Trophoblast cell (in vitro differentiated cells and primary cell): ENCODE measurements at regions not wholly inside any gene's neighbourhood (a gene's known extent, or its start where the extent isn't known, plus 50 kb on each side); places are given as distances from the start of the nearest gene placed in this dataset.

Experiments
- DNase-seq, 2 donors: peaks; one replicate each; pipeline ENCODE4 v3.0.0-alpha.2; 2016
- H2AFZ ChIP-seq: 2 replicates; pipeline ENCODE4 v1.6.1; 2013; ENCODE audit warnings: low read length, moderate library complexity, mild to moderate bottlenecking; ENCODE audit not compliant: insufficient read depth, poor library complexity
- H2AK5ac ChIP-seq: 2 replicates; pipeline ENCODE4 v1.6.1; 2013; ENCODE audit warnings: mild to moderate bottlenecking, low read length
- H2BK120ac ChIP-seq: 2 replicates; pipeline ENCODE4 v1.6.1; 2013; ENCODE audit warnings: low read length, mild to moderate bottlenecking, moderate library complexity; ENCODE audit not compliant: insufficient read depth, poor library complexity
- H2BK12ac ChIP-seq: 2 replicates; pipeline ENCODE4 v1.6.1; 2013; ENCODE audit warnings: mild to moderate bottlenecking, low read length, moderate library complexity
- H2BK5ac ChIP-seq: 2 replicates; pipeline ENCODE4 v1.6.1; 2013; ENCODE audit warnings: low read length, low read depth, moderate library complexity, mild to moderate bottlenecking; ENCODE audit not compliant: poor library complexity
- H3K14ac ChIP-seq: 2 replicates; pipeline ENCODE4 v1.6.1; 2013; ENCODE audit warnings: mild to moderate bottlenecking, low read length
- H3K18ac ChIP-seq: 2 replicates; pipeline ENCODE4 v1.6.1; 2013; ENCODE audit warnings: mild to moderate bottlenecking, low read length
- H3K23ac ChIP-seq: 2 replicates; pipeline ENCODE4 v1.6.1; 2013; ENCODE audit warnings: low read length
- H3K27ac ChIP-seq: 2 replicates; pipeline ENCODE4 v1.5.1; 2013; ENCODE audit warnings: low read depth, mild to moderate bottlenecking, inconsistent platforms, low read length, moderate library complexity
- H3K27me3 ChIP-seq: 2 replicates; pipeline ENCODE4 v1.6.1; 2013; ENCODE audit warnings: inconsistent platforms, mild to moderate bottlenecking, low read length, moderate library complexity; ENCODE audit not compliant: insufficient read depth
- H3K36me3 ChIP-seq, 2 experiments: 1 replicate in 1 of 2; 2 replicates in 1 of 2; pipeline ENCODE4 v1.6.1; 2013; ENCODE audit warnings: low read length in 2 of 2, mild to moderate bottlenecking in 2 of 2, moderate library complexity in 1 of 2; ENCODE audit not compliant: insufficient read depth in 2 of 2, control insufficient read depth in 1 of 2
- H3K4ac ChIP-seq: 2 replicates; pipeline ENCODE4 v1.6.1; 2013; ENCODE audit warnings: low read depth, mild to moderate bottlenecking, low read length, moderate library complexity
- H3K4me1 ChIP-seq, 2 experiments: 1 replicate in 1 of 2; 2 replicates in 1 of 2; pipeline ENCODE4 v1.6.1; 2013; ENCODE audit warnings: low read length in 2 of 2, mild to moderate bottlenecking in 2 of 2, moderate library complexity in 1 of 2; ENCODE audit not compliant: insufficient read depth in 2 of 2, control insufficient read depth in 1 of 2
- H3K4me2 ChIP-seq: 2 replicates; pipeline ENCODE4 v1.6.1; 2013; ENCODE audit warnings: inconsistent platforms, mild to moderate bottlenecking, low read length, moderate library complexity
- H3K4me3 ChIP-seq: 2 replicates; pipeline ENCODE4 v1.5.1; 2013; ENCODE audit warnings: mild to moderate bottlenecking, low read depth, low read length, inconsistent platforms
- H3K79me1 ChIP-seq: one replicate; pipeline ENCODE4 v1.6.1; 2013; ENCODE audit warnings: low read length
- H3K79me2 ChIP-seq: 2 replicates; pipeline ENCODE4 v1.6.1; 2013; ENCODE audit warnings: low read length, mild to moderate bottlenecking; ENCODE audit not compliant: control insufficient read depth, insufficient read depth, poor library complexity
- H3K9ac ChIP-seq: 2 replicates; pipeline ENCODE4 v1.6.1; 2013; ENCODE audit warnings: mild to moderate bottlenecking, low read length
- H3K9me3 ChIP-seq: 2 replicates; pipeline ENCODE4 v1.6.1; 2013; ENCODE audit warnings: low read depth, mild to moderate bottlenecking, control low read depth, inconsistent platforms, low read length; ENCODE audit not compliant: insufficient read depth
- H4K12ac ChIP-seq: 2 replicates; pipeline ENCODE4 v1.6.1; 2013; ENCODE audit warnings: low read depth, mild to moderate bottlenecking, low read length, moderate library complexity
- H4K8ac ChIP-seq: 2 replicates; pipeline ENCODE4 v1.6.1; 2013; ENCODE audit warnings: low read depth, mild to moderate bottlenecking, low read length, moderate library complexity
- H4K91ac ChIP-seq: one replicate; pipeline ENCODE4 v1.6.1; 2013; ENCODE audit warnings: low read depth, mild to moderate bottlenecking, low read length, moderate library complexity
- WGBS: extraction: QIAGEN DNeasy Blood & Tissue Kit; methylation state at CpG from one replicate; pipeline ENCODE4 v1.1.7; 2013; ENCODE audit warnings: missing lambda C conversion rate; ENCODE audit not compliant: insufficient read length, insufficient coverage; ENCODE audit errors: extremely low coverage; 5-methylcytosine and 5-hydroxymethylcytosine counted together

DNA sequence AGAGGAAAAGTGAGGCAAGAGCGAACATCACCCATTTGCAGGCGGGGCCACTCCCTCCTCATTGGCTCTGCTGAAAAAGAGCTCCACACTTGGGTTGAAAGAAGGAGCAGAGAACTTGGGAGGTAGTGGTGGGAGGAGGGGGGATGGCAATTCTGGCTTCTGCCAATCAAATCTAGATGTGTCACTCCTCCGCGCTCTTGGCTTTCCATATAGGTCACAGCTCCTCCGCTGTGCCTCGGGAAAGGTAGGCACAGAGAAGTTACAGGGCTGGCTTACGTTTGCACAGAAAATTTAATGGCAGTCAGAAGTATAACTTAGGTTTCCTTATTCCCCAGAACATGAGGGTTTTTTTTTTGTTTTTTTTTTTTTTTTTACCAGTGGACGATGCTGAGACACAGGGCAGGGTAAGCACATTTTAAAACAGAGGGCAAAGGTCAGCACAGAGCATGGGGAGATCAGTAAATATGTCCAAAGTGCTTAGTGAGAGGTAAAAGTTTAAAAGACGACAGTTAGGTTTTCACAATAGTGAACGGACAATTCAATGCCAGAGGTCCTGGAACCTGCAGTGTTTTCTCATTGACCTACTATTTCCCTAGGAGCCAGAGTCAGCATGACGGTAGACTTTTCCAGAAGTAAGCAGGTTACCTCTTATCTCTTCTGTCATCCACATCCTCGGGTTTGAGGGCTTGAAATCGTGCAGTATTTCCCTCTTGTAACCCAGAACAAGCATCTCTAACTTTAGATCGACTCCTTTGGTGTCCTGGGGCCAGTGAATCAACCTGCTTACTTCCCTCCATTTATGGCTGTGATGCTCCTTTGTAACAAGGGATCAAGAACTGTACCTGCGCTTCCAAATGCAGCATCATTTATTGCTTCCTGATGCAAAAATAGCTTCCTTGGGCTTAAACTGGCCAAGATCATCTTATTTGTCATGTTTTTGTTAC is 258.9 kb upstream of the PROX1 start:
- H3K27me3 ChIP-seq: no peaks in the 10 kb centered on the region
- no peak overlapping the region for H3K4me3 ChIP-seq
- H2BK12ac ChIP-seq: no peak overlapping the region
- H3K23ac ChIP-seq: no peak overlapping the region
- no peak overlapping the region for H4K8ac ChIP-seq
- H2AFZ ChIP-seq: no peak overlapping the region
- H3K79me2 ChIP-seq: no peaks in the 10 kb centered on the region
- H4K91ac ChIP-seq: no peak overlapping the region
- no peak overlapping the region for H3K4me2 ChIP-seq
- no peaks in the 10 kb centered on the region for H3K36me3 ChIP-seq
- H3K79me1 ChIP-seq: no peaks in the 10 kb centered on the region
- no peaks in the 10 kb centered on the region for H3K4me1 ChIP-seq
- no peak overlapping the region for H3K4ac ChIP-seq
- no peak overlapping the region for H3K9ac ChIP-seq
- H2BK120ac ChIP-seq: no peak overlapping the region
- no peak overlapping the region for H3K18ac ChIP-seq
- no peak overlapping the region for H3K27ac ChIP-seq
- H2BK5ac ChIP-seq: no peak overlapping the region
- WGBS: no CpG with 5 or more reads among the region's 15 CpGs
- no peak overlapping the region for H2AK5ac ChIP-seq
- no peak overlapping the region for H3K14ac ChIP-seq
- no peaks in the 10 kb centered on the region for H3K9me3 ChIP-seq
- H4K12ac ChIP-seq: no peak overlapping the region
- DNase-seq: no peak

DNA sequence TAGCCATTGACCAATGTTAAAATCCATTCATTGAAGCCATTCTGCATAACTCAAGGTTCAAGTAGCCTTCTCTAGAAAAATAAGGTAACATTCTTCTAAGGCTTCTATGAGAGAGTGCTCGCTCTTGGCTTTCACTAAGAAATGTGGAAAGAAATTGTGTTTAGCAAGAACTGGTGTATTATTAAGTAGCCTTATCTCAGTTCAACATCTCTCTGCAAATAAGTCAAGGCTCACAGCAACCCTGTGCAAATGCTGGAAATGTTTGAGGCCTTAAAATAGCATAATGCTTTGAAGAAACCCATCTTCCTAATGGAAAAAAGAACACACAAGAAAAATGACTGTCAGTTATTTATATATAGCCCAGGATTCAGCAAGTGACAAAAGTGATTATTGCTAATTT is 254.1 kb upstream of the PROX1 start:
- Histone ChIP-seq H3K4me3 (no peak overlapping the region), H3K27me3 (no peaks in the 10 kb centered on the region), H4K91ac (no peak overlapping the region), H2AK5ac (no peak overlapping the region), H3K79me1 (no peaks in the 10 kb centered on the region), H2AFZ (no peak overlapping the region), H4K12ac (no peak overlapping the region), H3K23ac (no peak overlapping the region), H2BK12ac (no peak overlapping the region), H3K36me3 (no peaks in the 10 kb centered on the region), H3K4me1 (no peaks in the 10 kb centered on the region), H3K79me2 (no peaks in the 10 kb centered on the region), H2BK120ac (no peak overlapping the region), H3K9me3 (no peaks in the 10 kb centered on the region), H3K18ac (no peak overlapping the region), H3K27ac (no peak overlapping the region), H3K4ac (no peak overlapping the region), H3K4me2 (no peak overlapping the region), H3K9ac (no peak overlapping the region), H3K14ac (no peak overlapping the region), H2BK5ac (no peak overlapping the region), H4K8ac (no peak overlapping the region)
- WGBS: no CpG with 5 or more reads among the region's 1 CpG
- no peak for DNase-seq

DNA sequence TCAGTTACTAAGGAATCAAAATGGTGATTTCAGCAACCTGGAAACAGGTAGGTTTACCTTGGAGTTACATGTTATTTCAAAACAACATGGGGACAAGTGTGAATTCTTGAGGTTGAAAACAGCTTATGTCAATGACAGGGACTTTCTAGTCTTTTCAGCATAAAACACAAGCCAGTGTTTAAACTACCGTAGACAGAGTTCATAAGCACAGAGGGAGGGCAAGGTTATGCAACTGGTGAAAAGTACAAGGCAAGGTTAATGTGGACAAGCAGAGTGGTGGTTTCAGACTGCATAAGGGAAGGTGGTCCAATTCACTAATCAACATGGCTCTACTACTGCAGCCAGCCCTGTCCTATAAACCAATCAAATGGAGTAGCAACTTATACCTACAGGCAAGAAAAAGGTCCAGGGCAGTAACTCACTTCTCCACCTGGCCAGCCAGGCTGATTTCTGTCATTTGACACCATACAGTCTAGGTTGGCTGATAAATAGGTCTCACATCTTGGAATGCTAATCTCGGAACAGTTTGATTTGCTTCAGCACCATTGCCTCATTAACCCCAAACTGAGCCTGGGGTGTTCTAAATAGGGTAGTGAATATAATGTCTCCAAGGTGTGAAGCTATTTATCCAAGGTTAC is 250.3 kb upstream of the PROX1 start:
- Histone ChIP-seq H2BK12ac (no peak overlapping the region), H3K4me2 (no peak overlapping the region)

DNA sequence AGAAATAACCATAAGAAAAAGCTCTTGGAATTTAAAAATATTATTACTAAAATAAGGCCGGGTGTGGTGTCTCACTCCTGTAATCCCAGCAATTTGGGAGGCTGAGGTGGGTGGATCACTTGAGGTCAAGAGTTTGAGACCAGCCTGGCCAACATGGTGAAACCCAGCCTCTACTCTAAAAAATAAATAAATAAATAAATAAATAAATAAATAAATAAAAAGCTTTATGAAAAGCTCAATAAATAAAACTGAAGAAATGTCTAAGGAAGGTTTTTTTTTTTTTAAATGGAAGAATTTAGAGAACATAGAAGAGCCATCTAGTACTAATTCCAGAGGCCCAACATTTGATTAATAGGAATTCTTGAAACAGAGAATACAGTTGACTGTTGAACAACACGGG is 249.1 kb upstream of the PROX1 start:
- no peak overlapping the region for H3K18ac ChIP-seq
- no peak overlapping the region for H4K91ac ChIP-seq
- H2AK5ac ChIP-seq: no peak overlapping the region
- DNase-seq: no peak
- no peak overlapping the region for H2BK5ac ChIP-seq
- H3K14ac ChIP-seq: no peak overlapping the region
- no peak overlapping the region for H3K4me2 ChIP-seq
- H3K9me3 ChIP-seq: no peaks in the 10 kb centered on the region
- no peak overlapping the region for H3K4me3 ChIP-seq
- no peaks in the 10 kb centered on the region for H3K36me3 ChIP-seq
- H4K8ac ChIP-seq: no peak overlapping the region
- H3K79me2 ChIP-seq: no peaks in the 10 kb centered on the region
- H3K23ac ChIP-seq: no peak overlapping the region
- no peak overlapping the region for H3K4ac ChIP-seq
- H2BK120ac ChIP-seq: no peak overlapping the region
- H2AFZ ChIP-seq: no peak overlapping the region
- no peak overlapping the region for H2BK12ac ChIP-seq
- H3K4me1 ChIP-seq: no peaks in the 10 kb centered on the region
- H3K79me1 ChIP-seq: no peaks in the 10 kb centered on the region
- no peak overlapping the region for H4K12ac ChIP-seq
- H3K9ac ChIP-seq: no peak overlapping the region
- H3K27me3 ChIP-seq: no peaks in the 10 kb centered on the region
- WGBS: no CpG with 5 or more reads among the region's 2 CpGs
- no peak overlapping the region for H3K27ac ChIP-seq

More for the DNA sequence above, 250.3 kb upstream of the PROX1 start:
- Histone ChIP-seq H3K36me3 (no peaks in the 10 kb centered on the region), H3K9me3 (no peaks in the 10 kb centered on the region), H2AFZ (no peak overlapping the region), H3K27me3 (no peaks in the 10 kb centered on the region), H3K79me1 (no peaks in the 10 kb centered on the region), H3K4me1 (no peaks in the 10 kb centered on the region), H2BK120ac (no peak overlapping the region), H2BK5ac (no peak overlapping the region), H3K23ac (no peak overlapping the region), H3K18ac (no peak overlapping the region), H3K9ac (no peak overlapping the region), H4K91ac (no peak overlapping the region), H4K12ac (no peak overlapping the region), H3K4me3 (no peak overlapping the region), H3K79me2 (no peaks in the 10 kb centered on the region), H3K4ac (no peak overlapping the region), H3K27ac (no peak overlapping the region), H4K8ac (no peak overlapping the region), H3K14ac (no peak overlapping the region), H2AK5ac (no peak overlapping the region)
- DNase-seq: no peak
- WGBS: no CpG with 5 or more reads among the region's 2 CpGs
